Upper lobe of left lung (tissue), 6 donors: ENCODE measurements at regions not wholly inside any gene's neighbourhood (a gene's known extent, or its start where the extent isn't known, plus 50 kb on each side); places are given as distances from the start of the nearest gene placed in this dataset.
A peak's percentile ranks its signal among the peaks of the same experiment; 100 is the strongest.

Experiments
- ATAC-seq, 2 donors: fragments of 200-7000 bp; cut with Tn5 transposase; one replicate each; pipeline ENCODE4 v1.9.1; 2022; ENCODE audit warnings: mild to moderate bottlenecking in 2 of 2, moderate library complexity in 2 of 2; ENCODE audit not compliant: low FRiP score in 2 of 2
- DNase-seq, 2 donors: peaks; one replicate each; pipeline ENCODE4 v3.0.0-alpha.2; 2019 to 2020
- H3K27ac ChIP-seq, 4 donors: fragments of 200-600 bp; sonication (generic); one replicate each; pipeline ENCODE4 v1.5.1; 2016 to 2019
- H3K27me3 ChIP-seq, 4 donors: fragments of 200-600 bp; sonication (generic); one replicate each; pipeline ENCODE4 v1.5.1; 2017 to 2019
- H3K36me3 ChIP-seq, 4 donors: fragments of 200-600 bp; sonication (generic); one replicate each; pipeline ENCODE4 v1.5.1; 2016 to 2019
- H3K4me1 ChIP-seq, 4 donors: fragments of 200-600 bp; sonication (generic); one replicate each; pipeline ENCODE4 v1.5.1; 2018 to 2019
- H3K4me3 ChIP-seq, 4 donors: fragments of 200-600 bp; sonication (generic); one replicate each; pipeline ENCODE4 v1.5.1; 2017 to 2019; ENCODE audit warnings: mild to moderate bottlenecking in 2 of 4, moderate library complexity in 1 of 4
- H3K9me3 ChIP-seq, 4 donors: fragments of 200-600 bp; sonication (generic); one replicate each; pipeline ENCODE4 v1.5.1; 2018 to 2019
- EP300 ChIP-seq, 4 donors: sonication (generic); formaldehyde crosslinking; IDR thresholded peaks; one replicate each; pipeline ENCODE4 v1.5.1; 2017; ENCODE audit warnings: antibody characterized with exemption in 4 of 4, control low read depth in 2 of 4
- POLR2A ChIP-seq, 4 donors: fragments of 450-650 bp; IDR thresholded peaks; one replicate each; pipeline ENCODE4 v1.5.1; 2016 to 2017; ENCODE audit warnings: antibody characterized with exemption in 4 of 4, mild to moderate bottlenecking in 2 of 4
- POLR2AphosphoS5 ChIP-seq, 2 donors: sonication (generic); formaldehyde crosslinking; IDR thresholded peaks; one replicate each; pipeline ENCODE4 v1.5.1; 2017; ENCODE audit warnings: antibody characterized with exemption in 2 of 2
- WGBS, 2 donors: methylation state at CpG; one replicate each; pipeline ENCODE4 v1.1.5; 2017 to 2018; 5-methylcytosine and 5-hydroxymethylcytosine counted together
- TF ChIP-seq, protein P1 (sequence below), 6 experiments: fragments of 450-650 bp in 4 of 6; fragments of 200-600 bp in 2 of 6; sonication (generic) in 2 of 6; IDR thresholded peaks; one replicate each; pipeline ENCODE4 v1.5.1; 2016 to 2019; ENCODE audit warnings: antibody characterized with exemption in 6 of 6
- donor health status: DM: no; HTN: no; CAD: no; lungs with moderate emphysema.
- donor health status: DM: no; HTN: yes; CAD: no; lungs with severe emphysema.

GRCh38 chr15:62769604-62770003, 272.9 kb upstream of the TPM1 start:
- Histone ChIP-seq H3K27me3 (no peaks in the 10 kb centered on the region), H3K27ac (no peak overlapping the region), H3K4me3 (no peak overlapping the region), H3K4me1 (no peaks in the 10 kb centered on the region), H3K36me3 (peaks cover 0 to 4% (median 2%) of the 10 kb centered on the region in 4 donors), H3K9me3 (no peaks in the 10 kb centered on the region)
- 92 to 97% methylated on average over 3 of the region's 3 CpGs for WGBS, 2 donors
- DNase-seq (no peak), ATAC-seq (no peak)
- TF ChIP-seq POLR2A (IDR thresholded peaks at IDR 0.05) (no peak), POLR2AphosphoS5 (IDR thresholded peaks at IDR 0.05) (no peak), EP300 (IDR thresholded peaks at IDR 0.05) (no peak)
- TF ChIP-seq, protein P1, sequence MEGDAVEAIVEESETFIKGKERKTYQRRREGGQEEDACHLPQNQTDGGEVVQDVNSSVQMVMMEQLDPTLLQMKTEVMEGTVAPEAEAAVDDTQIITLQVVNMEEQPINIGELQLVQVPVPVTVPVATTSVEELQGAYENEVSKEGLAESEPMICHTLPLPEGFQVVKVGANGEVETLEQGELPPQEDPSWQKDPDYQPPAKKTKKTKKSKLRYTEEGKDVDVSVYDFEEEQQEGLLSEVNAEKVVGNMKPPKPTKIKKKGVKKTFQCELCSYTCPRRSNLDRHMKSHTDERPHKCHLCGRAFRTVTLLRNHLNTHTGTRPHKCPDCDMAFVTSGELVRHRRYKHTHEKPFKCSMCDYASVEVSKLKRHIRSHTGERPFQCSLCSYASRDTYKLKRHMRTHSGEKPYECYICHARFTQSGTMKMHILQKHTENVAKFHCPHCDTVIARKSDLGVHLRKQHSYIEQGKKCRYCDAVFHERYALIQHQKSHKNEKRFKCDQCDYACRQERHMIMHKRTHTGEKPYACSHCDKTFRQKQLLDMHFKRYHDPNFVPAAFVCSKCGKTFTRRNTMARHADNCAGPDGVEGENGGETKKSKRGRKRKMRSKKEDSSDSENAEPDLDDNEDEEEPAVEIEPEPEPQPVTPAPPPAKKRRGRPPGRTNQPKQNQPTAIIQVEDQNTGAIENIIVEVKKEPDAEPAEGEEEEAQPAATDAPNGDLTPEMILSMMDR (IDR thresholded peaks at IDR 0.05) = no peak

GRCh38 chr15:62770111-62770660, 272.4 kb upstream of the TPM1 start:
- Histone ChIP-seq H3K9me3 (no peaks in the 10 kb centered on the region), H3K4me1 (no peaks in the 10 kb centered on the region), H3K27me3 (no peaks in the 10 kb centered on the region), H3K27ac (no peak overlapping the region), H3K36me3 (peaks cover 0 to 4% (median 2%) of the 10 kb centered on the region in 4 donors), H3K4me3 (no peak overlapping the region)
- ATAC-seq = no peak
- DNase-seq = no peak
- TF ChIP-seq POLR2AphosphoS5 (IDR thresholded peaks at IDR 0.05) (no peak), EP300 (IDR thresholded peaks at IDR 0.05) (no peak), POLR2A (IDR thresholded peaks at IDR 0.05) (no peak)
- TF ChIP-seq, protein P1 (IDR thresholded peaks at IDR 0.05) = no peak
- WGBS, 2 donors = 94 to 95% methylated on average over 11 of the region's 11 CpGs

- H3K36me3 ChIP-seq = peaks cover 0 to 4% (median 2%) of the 10 kb centered on the region in 4 donors
- H3K27me3 ChIP-seq = no peaks in the 10 kb centered on the region
- peak in 1 of 2 donors; percentile 34 for ATAC-seq
- no peaks in the 10 kb centered on the region for H3K4me1 ChIP-seq
- TF ChIP-seq POLR2AphosphoS5 (IDR thresholded peaks at IDR 0.05) (no peak), POLR2A (IDR thresholded peaks at IDR 0.05) (no peak), EP300 (IDR thresholded peaks at IDR 0.05) (no peak)
- TF ChIP-seq, protein P1 (IDR thresholded peaks at IDR 0.05) = no peak
- no peaks in the 10 kb centered on the region for H3K9me3 ChIP-seq
- H3K4me3 ChIP-seq = no peak overlapping the region
- H3K27ac ChIP-seq = no peak overlapping the region
- 85 to 89% methylated on average over 7 of the region's 7 CpGs for WGBS, 2 donors
- no peak for DNase-seq
Measured at GRCh38 chr15:62770752-62771151, 271.8 kb upstream of the TPM1 start.

GRCh38 chr15:62771234-62771633, 271.3 kb upstream of the TPM1 start:
- no peaks in the 10 kb centered on the region for H3K27me3 ChIP-seq
- DNase-seq = no peak
- H3K27ac ChIP-seq = no peak overlapping the region
- WGBS, 2 donors = 89 to 98% methylated on average over 2 of the region's 2 CpGs
- TF ChIP-seq, protein P1 (IDR thresholded peaks at IDR 0.05) = no peak
- TF ChIP-seq POLR2A (IDR thresholded peaks at IDR 0.05) = no peak
- TF ChIP-seq EP300 (IDR thresholded peaks at IDR 0.05) = no peak
- no peak for TF ChIP-seq POLR2AphosphoS5 (IDR thresholded peaks at IDR 0.05)
- no peaks in the 10 kb centered on the region for H3K4me1 ChIP-seq
- ATAC-seq = no peak
- H3K36me3 ChIP-seq = peaks cover 0 to 4% (median 2%) of the 10 kb centered on the region in 4 donors
- no peaks in the 10 kb centered on the region for H3K9me3 ChIP-seq
- H3K4me3 ChIP-seq = no peak overlapping the region
